HG03196 (cell line): ENCODE measurements at regions not wholly inside any gene's neighbourhood (a gene's known extent, or its start where the extent isn't known, plus 50 kb on each side); places are given as distances from the start of the nearest gene placed in this dataset.

Experiments
- ATAC-seq: cut with Tn5 transposase; IDR thresholded peaks from one replicate; pipeline ENCODE4 v1.9.1; 2021; ENCODE audit not compliant: unreplicated experiment

DNA sequence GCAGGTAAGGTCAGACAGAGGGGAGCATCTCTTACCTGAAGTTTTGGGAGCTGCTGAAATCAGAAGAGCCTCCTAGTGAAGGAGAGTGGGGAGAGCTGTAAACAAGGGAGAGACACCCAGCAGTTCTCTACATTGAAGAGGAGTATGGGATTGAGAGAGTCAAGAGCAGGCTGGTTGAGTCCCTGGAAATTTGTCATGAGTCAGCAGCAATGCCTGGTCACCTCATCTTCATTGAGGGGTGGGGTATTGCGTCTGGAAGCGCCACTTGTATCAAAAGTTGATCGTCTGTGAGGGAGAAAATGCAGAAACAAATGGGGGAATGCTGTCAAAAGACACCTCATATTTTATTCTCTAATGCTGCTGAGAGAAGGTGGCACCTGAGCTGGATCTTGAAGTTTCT is 256.6 kb upstream of the CFAP20DC start:
- no peak for ATAC-seq

DNA sequence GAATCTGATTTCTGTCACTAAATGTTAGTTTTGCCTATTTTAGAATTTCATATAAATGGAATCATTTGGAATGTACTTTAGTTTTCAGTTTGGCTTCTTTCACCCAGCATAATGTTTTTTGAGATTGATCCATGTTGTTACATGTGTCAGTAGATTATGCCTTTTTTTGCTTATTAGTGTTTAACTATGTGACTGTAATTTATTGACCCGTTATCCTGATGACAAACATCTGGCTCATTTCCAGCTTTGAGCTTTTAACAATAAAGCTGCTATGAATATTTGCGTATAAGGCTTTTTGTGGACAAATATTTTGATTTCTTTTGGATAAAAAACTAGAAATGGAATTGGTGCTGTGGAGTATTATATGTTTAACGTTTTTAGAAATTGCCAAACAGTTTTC is 254.5 kb upstream of the CFAP20DC start:
- no peak for ATAC-seq

DNA sequence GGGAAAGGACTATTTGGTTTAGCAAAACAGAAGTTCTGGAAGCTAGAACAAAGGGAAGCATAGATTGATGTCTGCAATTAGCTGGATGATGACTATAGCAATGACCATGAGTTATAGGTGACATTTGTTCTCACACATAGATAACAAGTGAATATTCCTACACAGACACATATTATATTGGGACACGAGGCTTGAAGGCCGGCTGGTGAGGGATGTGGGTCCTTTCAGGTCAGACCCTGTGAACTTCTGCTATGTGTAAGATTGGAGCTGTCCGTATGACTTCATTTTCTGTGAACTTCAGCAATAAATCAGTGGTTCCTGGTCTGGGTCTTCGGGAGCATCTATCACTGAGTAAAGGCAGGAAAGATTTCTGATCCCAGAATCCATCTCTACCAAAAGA is 253.6 kb upstream of the CFAP20DC start:
- ATAC-seq = no peak

DNA sequence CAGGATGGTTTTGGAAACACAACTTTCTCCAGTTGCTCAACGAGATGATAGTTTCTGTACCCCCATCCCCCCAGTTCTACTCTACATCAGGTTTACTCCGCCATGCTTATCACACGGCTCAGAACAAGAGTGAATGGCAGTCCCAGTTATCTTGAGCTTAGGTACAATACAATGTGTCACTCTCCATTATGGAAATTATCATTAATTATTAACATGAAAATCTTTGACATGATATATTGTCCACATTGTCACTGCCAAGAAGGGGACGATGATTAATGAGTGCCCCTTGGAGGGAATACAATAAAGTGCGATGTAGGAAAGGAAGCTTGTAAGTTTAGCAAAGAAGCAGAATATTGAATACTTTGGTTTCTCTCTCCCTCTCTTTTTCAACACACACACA is 252.6 kb upstream of the CFAP20DC start:
- no peak for ATAC-seq

DNA sequence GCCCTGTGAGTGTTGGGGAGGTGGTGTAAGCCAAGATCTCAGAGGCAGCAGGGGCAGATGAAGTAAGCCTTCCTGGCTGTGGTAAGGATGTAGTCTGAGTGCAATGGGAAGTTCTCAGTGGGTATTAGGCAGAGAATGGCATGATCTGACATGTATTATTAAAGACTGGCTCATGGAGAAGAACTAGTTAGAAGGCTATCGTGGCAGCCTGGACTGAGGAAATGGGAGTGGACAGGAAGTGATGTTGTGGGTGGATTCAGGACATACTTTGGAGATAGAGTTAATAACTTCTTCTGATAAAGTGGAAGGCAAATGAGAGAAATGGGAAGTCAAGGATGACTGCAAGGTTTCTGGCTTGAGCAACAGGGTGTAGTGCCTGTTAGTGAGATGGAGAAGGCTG is 250.9 kb upstream of the CFAP20DC start:
- no peak for ATAC-seq

DNA sequence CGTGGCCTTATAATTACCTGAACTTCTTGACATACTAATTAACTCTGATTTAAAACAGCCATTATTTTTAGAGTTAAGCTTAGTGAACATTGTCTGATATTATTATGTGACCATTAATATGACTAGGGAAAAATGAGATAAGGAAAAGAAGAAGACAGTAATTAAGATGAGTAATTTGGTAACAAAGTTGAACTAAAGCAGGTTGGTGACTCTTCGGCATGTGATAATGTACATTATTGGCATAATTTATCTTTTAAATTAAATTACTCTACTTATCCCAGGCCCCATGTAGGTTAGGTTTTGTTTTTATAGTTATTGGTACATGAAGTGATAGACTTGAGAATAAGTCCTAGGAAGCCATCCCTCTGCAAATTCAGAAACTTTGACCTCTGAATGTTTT is 249.7 kb upstream of the CFAP20DC start:
- no peak for ATAC-seq

DNA sequence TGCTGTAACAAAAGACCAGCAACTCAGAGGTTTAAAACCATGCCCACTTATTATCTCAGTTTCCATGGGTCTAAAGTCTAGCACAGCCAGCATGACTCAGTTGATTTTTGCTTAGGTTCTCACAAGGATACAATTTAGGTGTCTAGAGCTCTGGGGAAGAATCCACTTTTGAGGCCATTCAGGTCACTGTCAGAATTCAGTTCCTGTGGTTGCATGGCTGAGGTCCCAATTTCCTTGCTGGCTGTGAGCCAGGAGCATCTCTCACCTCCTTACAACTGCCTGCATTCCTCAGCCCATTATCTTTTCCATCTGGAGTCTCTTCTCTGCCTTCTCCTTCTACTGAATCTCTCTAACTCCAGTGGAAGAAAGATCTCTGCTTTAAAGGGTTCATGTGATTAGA is 240.5 kb upstream of the CFAP20DC start:
- ATAC-seq = no peak

DNA sequence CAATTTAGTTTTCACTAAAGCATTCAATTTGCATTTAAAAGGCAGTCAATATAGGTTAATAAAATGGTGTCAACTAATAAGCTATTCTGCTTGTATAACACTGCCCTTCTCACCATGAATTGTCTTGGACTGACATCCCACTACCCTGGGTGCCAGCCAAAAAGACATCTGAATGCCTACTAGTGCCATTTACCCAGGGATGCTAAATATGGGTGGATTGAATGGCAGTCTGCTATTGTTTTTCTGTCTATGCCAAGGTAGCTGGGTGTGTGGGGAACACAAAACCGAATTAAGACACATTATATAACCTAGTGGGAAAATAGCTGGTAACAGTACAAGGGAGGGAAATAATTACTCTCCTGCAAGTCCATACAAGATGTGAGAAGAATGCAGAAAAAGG is 240.0 kb upstream of the CFAP20DC start:
- no peak for ATAC-seq

DNA sequence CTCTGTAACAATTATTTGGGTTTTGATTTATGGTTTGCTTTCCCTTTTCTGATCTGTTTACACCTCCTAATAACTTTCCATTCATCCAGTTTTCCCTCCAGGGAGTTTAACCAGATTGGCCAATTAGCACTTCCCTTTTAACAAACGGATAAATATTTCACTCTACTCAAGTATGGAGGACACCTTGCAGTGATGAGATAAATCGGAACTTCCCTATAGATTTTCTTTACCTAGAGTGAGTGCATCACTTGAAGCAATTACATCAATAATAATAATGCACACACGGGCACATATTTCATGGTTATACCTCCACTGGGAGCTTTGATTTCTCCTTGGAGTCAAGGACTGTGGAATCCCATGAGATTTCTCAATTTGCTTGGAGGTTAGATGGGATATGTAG is 239.1 kb upstream of the CFAP20DC start:
- no peak for ATAC-seq

DNA sequence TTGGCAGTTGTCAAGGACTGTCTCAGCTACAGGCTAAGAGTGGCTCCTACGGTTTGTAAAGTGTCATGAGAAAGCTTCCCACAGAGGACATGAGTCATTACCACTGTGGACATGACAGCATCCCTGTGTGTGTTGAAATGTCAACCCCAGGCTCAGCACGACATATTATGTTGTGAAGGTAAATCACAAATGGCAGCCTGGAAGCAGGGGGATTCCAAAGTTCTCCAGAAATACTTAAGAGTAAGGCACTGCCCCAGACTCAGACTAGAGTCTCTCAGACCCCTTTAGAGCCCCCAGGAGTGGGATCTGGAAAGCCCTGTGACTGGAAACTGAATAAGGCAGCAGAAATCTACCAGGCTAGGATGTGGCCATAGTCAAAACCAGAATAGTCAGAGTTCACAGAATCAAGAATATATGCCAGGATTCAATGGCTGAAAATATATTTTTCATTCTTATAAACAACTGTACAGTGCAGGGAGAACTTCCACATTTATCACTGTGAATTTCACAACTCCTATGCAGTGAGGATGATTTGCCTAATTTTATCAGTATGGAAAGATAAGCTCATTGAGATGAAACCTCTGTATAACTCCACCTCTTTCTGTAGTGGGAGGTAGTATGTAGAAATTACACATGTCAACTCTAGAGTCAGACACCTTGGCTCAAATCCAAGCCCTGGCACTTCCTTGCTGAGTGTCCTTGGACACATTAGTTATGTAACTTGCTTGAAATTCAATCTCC is 237.1 kb upstream of the CFAP20DC start:
- no peak for ATAC-seq

DNA sequence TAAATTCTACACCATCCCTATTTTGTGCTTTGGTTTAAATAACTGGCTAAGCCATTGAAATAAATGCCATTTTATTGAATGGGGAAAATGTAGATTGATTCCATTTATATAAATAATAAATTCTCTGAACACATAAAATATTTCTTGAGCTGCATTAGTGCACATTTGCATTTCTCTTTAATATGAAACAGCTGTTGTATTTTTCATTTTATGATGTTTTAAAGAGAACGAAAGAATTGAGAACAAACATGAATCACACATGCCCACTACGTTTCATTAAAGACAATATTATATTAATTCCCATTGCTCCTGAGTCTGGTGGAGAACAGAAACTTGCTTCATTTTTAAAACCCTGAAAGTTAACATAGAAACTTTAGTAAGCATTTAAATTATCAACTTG is 235.7 kb upstream of the CFAP20DC start:
- ATAC-seq = no peak

DNA sequence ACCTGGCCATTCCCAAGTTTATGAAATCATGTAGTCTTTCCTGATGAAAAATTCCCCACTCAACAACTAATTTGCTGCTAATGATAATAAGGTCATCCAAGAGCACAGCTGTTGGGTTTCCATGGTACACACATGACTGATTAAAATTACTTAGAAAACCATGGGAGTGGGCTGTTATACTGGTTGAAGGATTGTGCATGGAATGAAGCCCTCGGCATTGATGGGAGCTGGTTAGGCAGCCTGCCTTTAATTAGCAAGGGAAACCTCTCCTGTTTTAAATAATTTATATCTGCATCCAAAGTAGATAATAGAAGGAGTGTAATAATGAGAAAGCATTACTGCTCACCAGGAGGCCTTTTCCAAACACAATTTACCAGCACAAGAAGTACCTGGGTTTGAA is 235.1 kb upstream of the CFAP20DC start:
- ATAC-seq = no peak

DNA sequence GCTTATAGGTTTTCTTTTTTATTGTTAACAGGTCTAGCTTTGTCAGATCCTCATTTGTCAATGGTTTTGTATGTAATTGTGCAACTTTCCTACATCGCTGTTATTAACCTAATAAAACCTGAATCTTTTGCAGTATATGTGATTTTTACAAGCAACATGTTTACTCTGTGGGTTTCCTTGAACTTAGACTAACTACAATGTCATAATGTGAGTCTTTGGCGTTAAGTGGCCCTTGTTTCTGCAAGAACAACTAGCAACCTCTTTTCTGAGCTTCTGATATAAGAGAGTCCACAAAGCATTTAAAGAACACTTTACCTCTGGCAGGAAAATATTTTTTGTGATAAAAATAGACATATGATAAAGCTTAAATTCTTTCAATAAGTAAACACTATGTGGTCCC is 230.3 kb upstream of the CFAP20DC start:
- ATAC-seq = no peak

DNA sequence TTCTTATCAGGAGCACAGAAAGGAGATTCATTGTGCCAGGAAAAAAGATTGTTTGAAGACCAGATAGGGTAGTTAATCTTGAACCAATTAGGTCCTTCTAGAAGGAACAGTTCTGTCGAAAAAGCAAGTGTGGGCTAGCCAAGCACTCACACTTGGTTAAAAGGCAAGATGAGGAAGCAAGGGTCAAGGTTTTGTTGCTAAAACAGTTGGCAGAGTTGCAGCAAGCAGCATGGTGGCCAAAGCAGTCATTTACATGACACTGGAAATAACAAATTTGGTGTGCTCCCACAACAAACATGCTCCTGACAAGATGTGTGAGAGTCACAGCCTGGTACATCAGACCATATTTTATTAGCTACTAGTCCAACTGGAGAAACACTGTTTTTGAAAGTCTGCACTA is 228.0 kb upstream of the CFAP20DC start:
- ATAC-seq = no peak

DNA sequence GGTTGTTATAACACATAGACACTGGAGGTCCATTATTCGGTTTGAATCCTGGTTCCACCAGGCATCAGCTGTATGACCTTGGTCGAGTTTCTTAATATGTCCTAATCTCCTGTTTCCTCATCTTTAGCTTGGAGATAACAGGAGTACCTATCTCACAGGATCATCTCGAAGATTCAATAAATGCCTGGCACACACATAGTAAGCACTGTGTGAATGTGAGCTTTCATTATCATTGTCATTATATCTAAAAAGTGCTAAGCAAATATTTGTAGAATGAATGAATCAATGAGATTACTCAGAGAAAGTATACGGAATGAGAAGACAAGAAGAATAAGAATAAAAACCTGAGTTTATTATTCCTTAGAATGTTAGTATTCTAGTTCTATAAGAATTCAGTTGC is 227.4 kb upstream of the CFAP20DC start:
- ATAC-seq = no peak

DNA sequence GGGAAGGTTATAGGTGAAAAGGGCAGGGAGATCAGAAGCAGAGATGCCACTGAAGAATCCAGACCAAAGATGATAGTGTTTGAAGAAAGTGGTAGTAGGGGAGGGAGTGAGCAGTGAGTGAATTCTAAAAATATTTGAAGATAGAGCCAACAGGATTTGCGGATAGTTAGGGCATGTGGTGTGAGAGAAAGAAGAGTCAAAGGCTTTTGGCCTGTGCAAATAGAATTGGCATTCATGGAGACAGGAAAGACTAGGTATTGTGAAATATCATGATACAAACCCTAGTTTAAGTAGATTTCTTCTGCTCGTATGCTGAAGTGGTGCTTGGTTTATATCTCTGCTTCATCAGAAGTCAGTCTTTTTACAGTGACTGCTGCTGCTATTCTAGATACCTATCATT is 224.2 kb upstream of the CFAP20DC start:
- no peak for ATAC-seq

DNA sequence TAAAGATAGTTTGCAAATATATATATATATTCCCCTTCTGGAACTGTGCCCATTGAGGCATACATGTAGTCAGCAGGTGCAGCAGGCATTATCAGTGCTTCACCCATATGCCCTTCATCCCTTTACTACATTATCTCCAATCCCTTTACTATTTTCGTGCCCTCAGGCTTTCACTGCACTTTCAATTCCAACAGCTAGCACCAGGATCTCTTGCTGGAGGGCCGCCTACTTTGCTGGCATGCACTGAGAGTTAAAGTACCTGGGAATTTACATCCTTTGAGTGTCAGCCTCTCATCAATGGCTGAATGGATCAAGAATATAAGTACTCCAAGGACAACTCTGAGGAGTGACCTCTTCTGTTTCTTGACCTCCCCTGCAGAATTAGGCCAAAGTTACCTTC is 222.1 kb upstream of the CFAP20DC start:
- no peak for ATAC-seq

DNA sequence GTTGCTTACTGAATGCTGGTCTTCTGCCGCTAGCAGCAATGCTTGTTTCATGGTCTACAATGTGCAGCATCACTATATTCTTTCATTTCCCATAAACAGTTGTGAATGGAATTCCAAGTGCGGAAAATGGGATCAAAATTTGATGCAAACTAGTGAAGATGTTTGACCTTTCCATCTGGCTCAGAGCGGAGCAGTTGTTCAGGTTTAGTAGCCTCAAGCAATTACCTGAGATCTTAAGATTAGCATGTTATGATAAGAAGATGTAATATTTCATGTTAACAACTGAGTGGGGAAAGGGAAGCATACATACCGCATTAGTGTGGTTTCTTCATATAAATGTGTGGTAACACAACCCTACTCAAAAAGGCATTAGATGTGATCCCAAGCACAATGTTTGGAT is 221.1 kb upstream of the CFAP20DC start:
- ATAC-seq = no peak

DNA sequence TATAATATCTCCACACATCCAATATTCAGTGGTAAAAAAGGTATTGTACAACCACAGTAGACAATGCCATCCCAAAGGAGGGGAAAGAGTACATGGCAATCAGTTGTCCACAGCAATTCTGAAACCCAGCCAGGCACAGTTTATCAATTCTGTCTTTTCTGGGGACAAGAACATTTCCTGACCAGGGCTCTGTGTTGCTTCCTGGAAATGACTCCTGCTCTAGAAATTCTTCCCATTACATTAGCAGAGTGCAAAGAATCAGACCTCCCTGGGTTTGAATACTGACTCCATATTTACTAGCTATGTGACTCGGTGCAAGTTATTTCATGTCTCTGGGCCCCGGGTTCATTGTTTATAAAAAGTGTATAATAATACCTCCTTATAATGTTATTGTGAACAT is 220.4 kb upstream of the CFAP20DC start:
- ATAC-seq = no peak

DNA sequence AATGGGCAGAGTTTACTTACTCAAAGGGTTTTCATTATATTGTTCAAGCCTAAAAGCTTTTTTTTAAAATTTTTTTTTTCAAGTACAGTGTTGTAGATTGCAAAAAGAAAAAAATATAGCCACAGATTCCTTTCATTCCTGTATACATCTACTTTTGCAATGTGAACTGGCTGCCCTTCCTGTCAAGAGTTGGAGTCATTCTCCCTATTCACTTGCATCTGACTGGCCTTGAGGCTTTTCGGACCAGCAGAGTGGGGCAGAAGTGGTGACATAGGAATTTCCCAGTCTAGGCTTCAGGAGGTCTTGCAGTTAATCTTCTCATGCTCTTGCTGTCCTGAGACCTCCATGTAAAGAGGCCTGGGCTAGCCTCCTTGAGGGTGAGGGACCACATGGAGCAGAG is 218.3 kb upstream of the CFAP20DC start:
- no peak for ATAC-seq

DNA sequence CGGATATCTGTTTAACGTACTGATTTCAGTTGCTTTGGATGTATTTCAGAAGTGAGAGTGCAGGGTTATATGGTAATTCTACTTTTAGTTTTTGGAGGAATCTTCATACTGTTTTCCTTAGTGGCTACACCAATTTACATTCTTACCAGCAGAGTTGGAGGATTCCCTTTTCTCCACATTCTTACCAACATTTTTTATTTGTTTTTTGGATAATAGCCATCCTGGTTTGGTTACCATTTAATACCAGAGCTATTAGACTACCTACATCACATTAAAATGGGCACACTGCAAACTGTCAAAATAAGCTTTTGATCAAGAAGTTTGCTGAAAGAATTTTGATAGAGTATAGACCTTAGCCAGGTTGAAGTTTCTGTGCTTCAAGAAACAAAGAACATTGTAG is 217.2 kb upstream of the CFAP20DC start:
- no peak for ATAC-seq

DNA sequence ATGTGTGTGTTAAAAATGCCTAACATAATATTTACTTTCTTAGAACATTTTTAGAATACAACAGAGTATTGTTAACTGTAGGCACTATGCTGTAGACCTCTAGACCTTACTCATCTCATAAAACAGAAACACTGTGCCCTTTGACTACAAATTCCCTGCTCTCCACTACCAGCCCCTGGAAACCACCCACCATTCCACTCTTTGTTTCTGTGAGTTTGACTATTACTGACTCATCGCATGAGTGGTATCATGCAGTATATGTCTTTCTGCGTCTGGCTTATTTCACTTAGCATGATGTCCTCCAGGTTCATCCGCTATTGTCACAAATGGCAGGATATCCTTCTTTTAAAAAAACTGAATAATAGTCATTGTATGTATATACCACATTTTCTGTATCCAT is 216.7 kb upstream of the CFAP20DC start:
- no peak for ATAC-seq

DNA sequence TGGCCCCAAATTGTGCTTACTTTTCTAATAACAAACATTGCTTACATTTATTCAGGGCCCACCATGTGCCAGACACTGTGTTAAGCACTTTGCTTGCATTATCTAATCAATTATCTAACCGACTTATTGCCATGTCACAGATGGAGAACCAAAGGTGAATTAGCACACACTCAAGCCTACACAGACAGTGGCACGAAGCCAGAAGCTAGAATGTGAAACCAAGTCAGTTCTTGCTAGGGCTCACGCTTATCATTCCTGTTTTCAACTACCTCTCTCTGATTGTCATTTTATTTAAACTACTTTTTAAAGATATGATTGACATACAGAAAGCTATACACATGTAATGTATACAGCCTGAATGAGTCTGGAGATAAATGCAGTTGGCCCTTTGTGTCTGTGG is 215.7 kb upstream of the CFAP20DC start:
- no peak for ATAC-seq

DNA sequence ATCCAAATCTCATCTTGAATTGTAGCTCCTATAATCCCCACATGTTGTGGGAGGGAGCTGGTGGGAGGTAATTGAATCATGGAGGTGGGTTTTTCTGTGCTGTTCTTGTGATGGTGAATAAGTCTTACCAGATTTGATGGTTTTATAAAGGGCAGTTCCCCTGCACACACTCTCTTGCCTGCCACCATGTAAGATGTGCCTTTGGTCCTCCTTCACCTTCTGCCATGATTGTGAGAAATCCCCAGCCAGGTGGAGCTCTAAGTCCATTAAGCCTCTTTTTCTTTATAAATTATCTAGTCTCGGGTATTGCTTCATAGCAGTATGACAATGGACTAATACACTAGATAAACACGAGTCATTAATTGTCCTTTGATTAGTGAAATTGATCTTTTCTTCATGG is 214.5 kb upstream of the CFAP20DC start:
- no peak for ATAC-seq
